ENCODE measurements at regions not wholly inside any gene's neighbourhood (a gene's known extent, or its start where the extent isn't known, plus 50 kb on each side); places are given as distances from the start of the nearest gene placed in this dataset.

DNA sequence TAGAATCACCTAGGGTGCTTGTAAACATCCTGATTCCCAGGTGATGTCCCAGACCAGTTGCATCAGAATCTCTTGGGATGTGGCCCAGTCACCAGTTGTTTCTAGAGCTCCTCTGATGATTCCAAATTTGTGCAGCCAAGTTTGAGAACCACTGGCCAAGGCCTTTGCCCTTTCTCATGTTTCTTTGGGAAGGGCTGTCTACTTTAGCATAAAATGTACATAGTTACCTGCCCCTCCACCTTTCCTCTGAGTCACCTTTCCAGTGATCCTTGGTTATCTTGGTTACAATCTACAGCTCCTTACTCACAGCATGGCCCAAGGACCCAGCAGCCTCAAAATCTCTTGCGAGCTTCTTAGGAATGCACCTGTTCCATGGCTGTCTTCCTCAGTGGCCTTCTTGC, 206.2 kb upstream of the ADRA1D start:
- Histone ChIP-seq H3K27me3 (ENCODE audit: insufficient read depth, low read depth, severe bottlenecking) (no peaks in the 10 kb centered on the region), H3K27ac (no peak overlapping the region), H3K36me3 (no peaks in the 10 kb centered on the region), H3K9me3 (ENCODE audit: severe bottlenecking) (no peaks in the 10 kb centered on the region), H3K4me3 (ENCODE audit: low read depth, low read length) (no peak overlapping the region)
- no peak for DNase-seq
- no peak for TF ChIP-seq CTCF (IDR thresholded peaks at IDR 0.05; ENCODE audit: low read depth, low read length)

- Histone ChIP-seq H3K9me3 (ENCODE audit: severe bottlenecking) (no peaks in the 10 kb centered on the region), H3K36me3 (no peaks in the 10 kb centered on the region), H3K27ac (no peak overlapping the region), H3K27me3 (ENCODE audit: insufficient read depth, low read depth, severe bottlenecking) (no peaks in the 10 kb centered on the region), H3K4me3 (ENCODE audit: low read depth, low read length) (no peak overlapping the region)
- no peak for TF ChIP-seq CTCF (IDR thresholded peaks at IDR 0.05; ENCODE audit: low read depth, low read length)
- DNase-seq: no peak
Observed at GRCh38 chr20:4454111-4454510, 205.0 kb upstream of the ADRA1D start.

DNA sequence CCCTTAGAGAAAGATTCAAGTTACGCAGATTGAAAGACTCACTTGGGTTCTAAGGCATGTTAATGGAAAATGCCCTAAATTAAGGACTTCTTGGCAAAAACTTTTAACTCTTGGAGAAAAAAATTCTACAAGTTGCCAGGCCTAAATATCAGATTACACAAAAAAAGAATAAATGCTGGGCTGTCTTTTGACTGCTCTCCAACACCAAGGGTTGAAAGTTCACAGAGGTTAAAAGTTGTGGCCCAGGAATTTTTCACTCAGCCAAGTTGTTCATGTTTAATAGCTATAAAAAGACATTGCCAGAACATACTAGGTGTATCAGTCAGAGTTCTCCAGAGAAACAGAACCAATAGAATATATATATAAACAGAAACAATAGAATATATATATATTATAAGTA, 204.3 kb upstream of the ADRA1D start:
- Histone ChIP-seq H3K4me3 (ENCODE audit: low read depth, low read length) (no peak overlapping the region), H3K27me3 (ENCODE audit: insufficient read depth, low read depth, severe bottlenecking) (no peaks in the 10 kb centered on the region), H3K9me3 (ENCODE audit: severe bottlenecking) (no peaks in the 10 kb centered on the region), H3K36me3 (no peaks in the 10 kb centered on the region), H3K27ac (no peak overlapping the region)
- no peak for TF ChIP-seq CTCF (IDR thresholded peaks at IDR 0.05; ENCODE audit: low read depth, low read length)
- no peak for DNase-seq

DNA sequence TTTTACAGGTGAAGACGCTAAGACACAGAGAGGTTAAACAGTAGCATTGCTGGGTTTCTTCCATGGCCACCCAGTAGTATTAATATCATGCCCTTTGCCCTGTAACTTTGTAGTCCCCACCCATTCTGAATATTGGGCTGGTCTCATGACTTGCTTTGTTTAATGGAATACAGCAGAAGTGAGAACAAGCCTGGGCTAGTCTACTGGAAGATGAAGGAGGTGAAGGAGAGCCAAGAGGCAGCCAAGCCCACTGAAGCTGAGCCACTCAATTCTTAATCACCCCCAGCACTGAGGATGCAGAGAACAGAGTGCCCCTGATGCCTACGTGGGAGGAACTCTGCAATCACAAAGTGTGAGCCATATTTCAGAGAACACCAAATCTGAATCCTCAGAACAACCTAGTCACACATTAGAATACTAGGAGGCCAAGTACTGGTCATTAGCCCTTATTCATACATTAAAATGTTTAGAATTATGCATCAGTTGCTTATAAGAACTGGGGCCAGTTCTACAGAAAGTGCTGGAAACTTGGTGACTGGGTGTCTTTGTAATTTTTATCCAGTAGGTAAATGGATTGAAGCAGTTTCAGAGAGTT, 202.5 kb upstream of the ADRA1D start:
- no peak for DNase-seq
- Histone ChIP-seq H3K27me3 (ENCODE audit: insufficient read depth, low read depth, severe bottlenecking) (no peaks in the 10 kb centered on the region), H3K36me3 (no peaks in the 10 kb centered on the region), H3K27ac (no peak overlapping the region), H3K4me3 (ENCODE audit: low read depth, low read length) (no peak overlapping the region), H3K9me3 (ENCODE audit: severe bottlenecking) (no peaks in the 10 kb centered on the region)
- no peak for TF ChIP-seq CTCF (IDR thresholded peaks at IDR 0.05; ENCODE audit: low read depth, low read length)

GRCh38 chr20:4449957-4450715, 201.0 kb upstream of the ADRA1D start:
- no peaks in the 10 kb centered on the region for H3K9me3 ChIP-seq (ENCODE audit: severe bottlenecking)
- no peaks in the 10 kb centered on the region for H3K36me3 ChIP-seq
- no peaks in the 10 kb centered on the region for H3K27me3 ChIP-seq (ENCODE audit: insufficient read depth, low read depth, severe bottlenecking)
- no peak overlapping the region for H3K4me3 ChIP-seq (ENCODE audit: low read depth, low read length)
- TF ChIP-seq CTCF (IDR thresholded peaks at IDR 0.05; ENCODE audit: low read depth, low read length): peak; percentile 32; the same call in 1 of the 2 replicates
- no peak overlapping the region for H3K27ac ChIP-seq
- DNase-seq: peak; percentile 18

Measured in WERI-Rb-1 (cell line).